Frontal cortex (tissue), 3 donors: ENCODE measurements at regions not wholly inside any gene's neighbourhood (a gene's known extent, or its start where the extent isn't known, plus 50 kb on each side); places are given as distances from the start of the nearest gene placed in this dataset.
A peak's percentile ranks its signal among the peaks of the same experiment; 100 is the strongest.
"Not testable (repeated sequence)": the region's sequence is repeated elsewhere in the genome, so short reads cannot be mapped to it uniquely, and the experiment has no call there.

Experiments
- DNase-seq, 2 donors: peaks; one replicate each; pipeline ENCODE4 v3.0.0; 2012; ENCODE audit warnings: low spot score in 2 of 2
- FAIRE-seq: peaks from 2 replicates; lab custom pipeline; 2012; peaks lifted over from hg19 to GRCh38; lab: Jason Lieb, UNC
- donor health status: control.
- donor health status: control.
- donor health status: control.

DNA sequence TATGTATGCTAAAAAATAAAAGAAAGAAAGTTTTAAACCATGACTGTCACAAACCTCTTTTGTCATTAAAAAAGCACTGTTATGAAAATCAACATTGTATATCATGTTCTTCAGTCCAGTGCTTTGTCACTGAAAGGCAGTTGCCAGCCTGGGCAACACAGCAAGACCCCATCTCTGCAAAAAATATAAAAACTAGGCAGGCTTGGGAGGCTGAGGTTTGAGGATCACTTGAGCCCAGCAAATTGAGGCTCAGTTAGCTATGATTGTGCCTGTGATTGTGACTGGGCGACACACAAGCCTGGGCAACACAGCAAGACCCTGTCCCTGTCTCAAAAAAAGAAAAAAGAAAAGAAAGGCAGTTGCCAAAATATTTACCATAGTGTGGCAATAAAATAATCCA is 102.7 kb upstream of the NAP1L1 start:
- DNase-seq = no peak
- no peak for FAIRE-seq

DNA sequence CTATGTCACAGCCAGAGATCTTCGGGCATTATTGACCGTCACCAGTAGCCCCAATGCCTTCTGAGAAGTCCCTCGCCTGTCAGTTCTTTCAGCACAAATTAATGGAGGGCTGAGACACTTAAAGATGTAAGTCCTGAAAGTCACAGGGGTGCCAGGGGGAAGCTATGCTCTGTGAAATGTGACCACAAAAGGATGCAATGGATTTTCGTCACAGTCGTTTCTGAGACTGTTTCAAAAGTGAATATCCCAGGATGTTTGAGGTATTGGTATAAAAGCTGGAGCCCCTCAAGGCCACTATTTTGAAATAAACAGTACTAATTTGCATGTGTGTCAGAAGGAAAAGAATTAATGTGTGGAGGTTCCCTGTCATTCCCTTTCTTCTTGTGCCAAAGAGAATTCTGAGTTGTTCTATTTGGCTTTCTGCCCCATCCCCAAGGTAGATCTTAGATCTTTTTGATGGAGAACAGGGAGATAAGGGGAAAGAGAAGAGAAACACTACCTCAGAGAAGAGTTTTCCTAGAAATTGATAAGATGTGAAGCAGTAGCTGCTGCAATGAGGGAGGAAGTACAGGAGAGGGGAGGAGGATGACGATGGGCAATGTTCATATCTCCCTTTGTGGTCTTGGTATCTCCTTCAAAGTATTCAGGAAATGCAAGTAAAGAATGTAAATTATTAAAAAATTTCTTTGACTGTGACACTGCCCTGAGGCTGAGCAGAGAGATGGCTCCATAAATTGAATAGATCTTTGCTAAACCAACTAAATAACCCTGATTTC is 101.8 kb upstream of the NAP1L1 start:
- no peak for FAIRE-seq
- no peak for DNase-seq

DNA sequence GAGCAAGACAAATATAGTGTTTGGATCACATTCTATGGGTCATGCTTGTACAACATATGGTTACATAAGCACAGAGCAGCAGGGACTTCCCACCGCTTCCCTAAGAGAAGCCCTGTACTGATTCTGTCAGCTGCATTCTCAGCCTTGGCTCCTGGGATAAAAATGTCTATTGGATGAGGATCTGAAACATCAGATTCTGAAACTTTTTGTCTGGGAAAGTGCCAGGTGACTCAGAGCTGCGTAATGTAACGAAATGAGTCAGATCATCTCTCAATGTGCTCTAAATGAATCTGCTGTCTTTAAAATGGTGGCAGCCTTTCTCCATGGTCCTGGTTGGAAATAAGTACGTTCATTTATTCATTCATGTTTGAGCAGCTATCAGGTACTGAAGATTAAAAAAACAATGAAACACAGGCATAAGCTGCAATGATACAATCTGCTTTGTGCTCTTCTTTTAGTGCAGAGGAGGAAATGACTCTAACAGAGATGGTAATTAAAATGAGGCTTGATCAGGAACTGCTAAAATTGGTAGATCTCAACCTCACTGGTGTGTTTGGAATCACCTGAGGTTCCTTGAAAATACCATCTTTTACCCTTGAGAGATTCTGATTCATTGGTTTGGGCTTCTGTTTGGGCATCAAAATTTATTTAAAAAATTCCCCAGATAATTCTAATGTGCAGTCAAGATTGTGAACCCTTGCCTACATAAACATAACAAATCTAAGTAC is 99.1 kb upstream of the NAP1L1 start:
- no peak for FAIRE-seq
- DNase-seq = peak in 1 of 2 donors; percentile 15

DNA sequence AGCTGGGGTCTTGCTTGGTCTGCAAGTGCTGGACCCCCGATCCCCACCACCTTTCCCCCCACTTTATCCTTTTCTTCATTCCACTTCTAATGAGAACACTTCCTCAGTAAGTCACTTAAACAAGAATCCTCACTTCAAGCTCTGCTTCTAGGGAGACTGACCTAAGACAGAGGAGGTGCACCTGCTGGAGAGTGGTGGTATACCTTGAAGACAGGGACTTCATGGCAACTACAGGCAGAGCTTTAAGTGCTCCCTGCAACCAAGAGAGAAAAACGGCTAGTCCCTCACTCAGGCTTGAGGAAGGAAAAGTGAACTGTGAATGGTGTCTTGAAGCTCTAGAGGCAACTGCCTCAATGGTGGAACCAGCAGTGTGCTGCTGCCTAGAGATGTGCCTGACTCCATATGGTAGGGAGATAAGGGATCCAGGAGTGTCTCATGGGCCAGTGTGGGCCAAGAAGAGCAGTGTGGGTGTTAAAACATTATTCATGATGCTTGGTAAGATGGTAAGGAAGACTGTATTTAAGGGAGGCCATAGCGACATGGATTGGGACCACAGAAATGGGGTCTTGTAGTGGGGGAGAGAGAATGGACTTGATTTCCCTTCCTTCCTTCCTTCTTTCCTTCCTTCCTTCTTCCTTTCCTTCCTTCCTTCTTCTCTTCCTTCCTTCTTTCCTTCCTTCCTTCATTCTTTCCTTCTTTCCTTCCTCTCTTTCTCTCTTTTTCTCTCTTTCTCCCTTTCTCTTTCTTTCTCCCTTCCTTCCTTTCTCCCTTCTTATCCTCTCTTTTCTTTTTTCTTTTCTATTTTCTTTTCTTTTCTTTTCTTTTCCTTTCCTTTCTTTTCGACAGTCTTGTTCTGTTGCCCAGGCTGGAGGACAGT is 96.2 kb upstream of the NAP1L1 start:
- DNase-seq = no peak
- FAIRE-seq = no peak

DNA sequence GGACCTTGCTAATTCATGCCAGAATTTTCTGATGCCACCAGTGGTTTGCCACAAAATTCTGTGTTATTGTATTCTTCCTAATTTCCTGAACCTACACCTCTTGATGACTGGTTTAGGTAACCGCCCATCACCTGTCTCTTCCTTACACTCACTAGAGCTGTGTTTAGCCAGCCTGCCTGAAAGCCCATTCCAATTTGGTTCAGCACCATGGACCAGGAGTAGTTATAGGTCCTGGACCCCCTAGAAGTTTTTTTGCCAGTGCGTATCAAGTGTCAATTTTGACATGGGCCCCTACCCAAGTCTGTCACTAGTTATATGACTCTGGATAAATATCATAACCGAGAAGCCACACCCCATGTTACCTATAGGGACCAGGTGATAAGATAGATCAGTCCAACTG is 94.0 kb upstream of the NAP1L1 start:
- FAIRE-seq (no peak), DNase-seq (no peak)

DNA sequence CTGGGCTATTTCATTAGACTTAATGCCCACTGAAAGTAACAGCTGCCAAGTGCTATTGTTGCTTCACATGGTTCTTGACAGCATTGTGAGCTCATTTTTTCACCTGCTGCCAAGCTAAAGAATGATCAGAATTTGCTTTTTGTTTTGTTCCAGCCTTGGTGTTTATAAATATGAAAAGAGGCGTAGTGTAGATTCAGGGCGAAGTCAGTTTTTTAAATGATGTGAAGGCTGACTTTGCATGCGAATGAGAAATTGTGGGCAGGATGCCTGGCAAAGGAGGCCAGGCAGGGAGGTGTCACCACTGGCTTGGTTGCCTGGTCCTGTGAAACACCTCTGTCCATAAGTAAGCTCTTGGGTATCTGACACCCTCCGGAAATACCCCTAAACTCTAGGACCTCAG is 93.3 kb upstream of the NAP1L1 start:
- DNase-seq = no peak
- FAIRE-seq = no peak

DNA sequence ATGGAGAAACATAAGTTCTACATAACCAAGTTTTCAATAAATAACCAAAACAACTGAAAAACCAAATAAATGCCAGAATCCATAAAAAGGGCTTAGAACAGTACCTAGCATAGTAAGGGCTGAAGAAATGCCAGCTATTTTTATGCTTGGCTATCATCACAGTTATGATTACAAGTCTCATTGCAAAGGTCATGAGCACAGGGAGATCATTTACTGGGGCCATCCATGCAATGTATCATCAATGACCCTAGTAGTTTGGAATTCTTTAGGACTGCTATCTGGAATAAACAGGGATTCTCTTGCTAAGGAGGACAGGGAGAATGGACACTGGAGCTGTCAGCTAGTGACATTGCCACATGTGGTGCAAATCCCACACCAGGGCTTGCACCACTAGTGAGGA is 92.5 kb upstream of the NAP1L1 start:
- FAIRE-seq (no peak), DNase-seq (no peak)

DNA sequence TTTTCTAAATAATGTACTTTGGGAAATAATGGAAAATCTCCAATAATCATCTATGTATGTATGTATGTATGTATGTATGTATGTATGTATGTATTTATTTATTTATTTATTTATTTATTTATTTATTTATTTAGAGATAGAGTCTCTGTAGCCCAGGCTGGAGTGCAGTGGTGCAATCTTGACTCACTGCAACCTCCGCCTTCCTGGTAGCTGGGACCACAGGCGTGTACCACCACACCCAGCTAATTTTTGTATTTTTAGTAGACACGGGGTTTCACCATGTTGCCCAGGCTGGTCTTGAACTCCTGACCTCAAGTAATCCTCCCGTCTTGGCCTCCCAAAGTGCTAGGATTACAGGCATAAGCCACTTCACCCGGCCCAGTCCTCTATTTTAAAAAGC is 91.5 kb upstream of the NAP1L1 start:
- not testable (repeated sequence) for DNase-seq, FAIRE-seq

DNA sequence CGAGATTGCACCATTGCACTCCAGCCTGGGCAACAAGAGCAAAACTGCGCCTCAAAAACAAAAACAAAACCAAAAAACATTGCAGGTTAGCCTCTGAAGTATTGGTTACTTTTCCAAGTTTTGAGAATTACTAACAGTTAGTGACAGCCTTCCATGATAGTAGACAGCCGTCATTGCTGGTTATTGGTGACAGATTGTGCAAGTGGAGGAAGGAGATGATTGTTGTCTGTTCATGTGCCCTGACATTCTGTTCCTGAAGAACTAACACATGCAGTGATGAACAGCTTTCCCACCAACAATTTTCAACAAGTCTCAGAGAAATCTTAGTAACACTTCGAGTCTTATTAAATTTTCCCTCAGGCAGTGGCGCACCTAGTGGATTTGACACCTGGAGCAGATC is 89.3 kb upstream of the NAP1L1 start:
- DNase-seq = no peak

DNA sequence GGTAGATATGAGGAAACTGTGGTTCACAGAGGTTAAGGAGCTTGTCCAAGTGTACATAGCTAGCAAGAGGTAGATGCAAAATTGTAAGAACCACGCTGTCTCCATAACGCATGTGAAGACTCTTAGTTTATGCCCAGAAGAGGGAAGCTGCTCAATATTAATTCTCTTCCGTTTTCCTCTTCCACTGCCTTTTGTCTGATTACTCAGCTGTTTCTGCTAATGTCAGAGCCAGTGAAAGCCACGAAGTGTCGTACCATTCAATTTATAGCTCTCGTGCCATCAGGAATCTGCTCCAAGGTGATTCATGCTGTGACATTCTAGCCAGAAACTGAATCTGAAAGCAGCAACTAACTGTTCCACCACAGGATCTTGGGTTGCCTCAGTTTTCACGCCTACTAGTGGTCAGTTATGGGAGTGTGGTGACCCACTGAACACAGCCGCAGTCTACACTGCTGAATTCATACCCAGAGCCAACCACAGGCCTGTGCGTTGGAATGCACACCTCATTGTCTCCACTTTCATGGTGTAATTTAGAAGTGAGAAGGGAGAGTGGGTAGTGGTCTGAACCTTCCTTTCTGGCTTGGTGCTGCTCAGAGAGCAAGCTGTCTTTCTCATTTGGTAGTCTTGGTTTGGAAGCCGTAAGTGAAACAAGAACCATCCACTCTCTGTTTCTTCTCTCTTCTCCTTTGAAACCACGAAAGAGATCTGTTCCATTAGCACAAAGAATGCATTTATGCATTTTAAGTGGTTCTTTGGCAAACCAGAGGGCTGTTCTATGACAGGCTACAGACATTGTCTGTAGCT is 74.2 kb upstream of the NAP1L1 start:
- no peak for DNase-seq
- FAIRE-seq = no peak

More for the DNA sequence above, 89.3 kb upstream of the NAP1L1 start:
- FAIRE-seq = no peak

DNA sequence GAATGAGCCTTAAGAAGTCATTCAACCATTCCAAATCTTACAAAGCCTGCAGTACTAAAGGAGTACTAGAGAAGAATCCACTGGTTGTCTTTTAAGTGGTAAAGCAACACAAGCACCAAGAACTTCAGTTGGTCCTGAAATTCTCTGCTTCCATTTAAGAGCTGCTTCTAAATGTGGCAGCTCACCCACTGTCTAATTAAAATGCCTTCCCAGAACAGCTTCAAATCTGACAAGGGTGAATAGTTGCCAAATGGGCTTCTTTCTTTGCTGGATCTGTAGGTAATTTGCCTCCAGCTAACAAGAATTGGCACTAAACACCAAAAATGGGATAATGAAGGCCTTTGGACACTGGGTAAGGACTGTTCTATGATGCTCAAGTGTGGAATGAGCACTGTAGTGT is 72.2 kb upstream of the NAP1L1 start:
- no peak for FAIRE-seq
- no peak for DNase-seq

DNA sequence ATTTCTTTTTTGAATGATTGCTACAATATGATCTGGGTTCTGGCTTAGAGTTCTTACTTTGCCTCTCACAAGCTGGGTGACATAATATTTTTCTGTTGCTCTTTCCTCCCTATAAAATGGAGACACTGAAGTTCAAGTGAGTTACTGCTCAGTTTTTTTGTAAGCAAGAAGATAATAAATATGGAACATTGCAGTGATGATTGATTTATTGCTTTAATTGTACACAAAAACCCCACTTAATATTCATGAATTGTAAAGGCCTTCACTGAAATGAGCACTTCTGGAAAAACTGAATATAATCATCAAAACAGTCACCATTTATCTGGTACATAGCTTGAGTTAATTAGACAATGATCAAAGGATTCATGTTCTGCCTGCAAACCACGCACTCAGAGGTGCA is 71.8 kb upstream of the NAP1L1 start:
- DNase-seq (no peak), FAIRE-seq (no peak)

DNA sequence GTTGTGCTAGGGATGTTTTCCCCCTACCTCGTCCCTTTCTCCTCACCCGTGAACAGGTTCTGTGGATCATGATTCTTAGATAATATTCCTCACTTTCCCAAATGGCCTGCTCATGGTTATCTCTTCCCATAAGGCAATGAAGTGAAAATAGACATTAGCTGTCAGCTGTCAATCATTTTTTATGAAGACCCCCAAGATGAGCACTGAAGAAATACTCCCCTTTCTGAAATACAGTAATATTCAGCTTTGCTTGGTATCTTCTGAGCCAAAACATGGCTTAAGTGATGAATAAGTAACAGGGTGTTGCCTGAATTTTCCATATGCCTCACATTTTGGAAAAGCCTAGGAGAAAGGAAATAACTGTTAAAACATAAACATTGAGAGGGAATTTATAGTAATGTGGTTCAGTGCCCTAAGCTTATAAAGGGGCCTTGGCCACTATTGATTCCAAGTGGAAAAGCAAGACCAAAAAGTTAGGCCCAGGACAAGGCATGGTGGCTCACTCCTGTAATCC is 70.7 kb upstream of the NAP1L1 start:
- DNase-seq = no peak
- no peak for FAIRE-seq

DNA sequence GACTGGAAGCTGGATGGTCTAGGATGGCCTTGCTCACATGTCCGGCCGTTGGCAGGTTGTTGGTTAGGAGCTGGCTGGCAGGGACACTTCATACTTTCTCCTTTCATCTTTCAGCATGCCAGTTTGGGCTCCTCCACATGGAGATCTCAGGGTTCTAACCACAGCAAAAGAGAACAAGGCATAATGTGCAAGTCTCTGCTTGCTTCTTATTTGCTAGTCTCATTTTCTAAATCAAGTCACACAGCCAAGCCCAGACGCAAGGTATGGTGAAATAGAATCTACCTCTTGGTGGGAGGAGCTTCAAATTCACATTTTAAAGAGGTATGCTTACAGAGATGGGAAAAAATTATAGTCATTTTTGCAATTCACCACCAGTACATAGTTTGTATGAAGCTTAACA is 69.1 kb upstream of the NAP1L1 start:
- no peak for DNase-seq
- FAIRE-seq = no peak

DNA sequence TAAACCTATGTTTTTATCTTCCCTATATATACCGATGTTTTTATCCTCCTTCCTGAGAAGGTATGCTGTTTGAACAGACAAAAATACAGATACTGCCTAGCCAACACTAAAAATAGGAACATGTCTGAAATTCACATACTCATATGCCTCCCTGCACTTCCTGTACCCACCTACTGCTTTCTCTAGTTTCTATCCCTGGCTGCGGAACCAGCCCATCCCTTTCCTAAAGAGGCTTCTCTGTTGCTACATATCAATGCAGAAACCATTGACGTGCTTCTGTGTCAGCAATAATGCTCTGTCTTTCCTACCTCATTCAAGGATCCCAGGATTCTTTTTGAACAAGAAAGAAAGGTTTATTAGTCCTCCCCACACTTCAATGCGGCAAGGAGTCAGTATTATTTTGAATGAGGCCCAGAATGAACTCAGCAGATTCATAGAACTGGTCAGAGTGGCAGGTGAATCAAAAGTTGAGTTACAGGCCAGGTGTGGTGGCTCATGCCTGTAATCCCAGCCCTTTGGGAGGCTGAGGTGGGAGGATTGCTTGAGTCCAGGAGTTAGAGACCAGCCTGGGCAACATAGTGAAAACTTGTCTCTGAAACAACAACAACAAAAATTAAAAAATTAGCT is 67.8 kb upstream of the NAP1L1 start:
- DNase-seq (peak in 1 of 2 donors; percentile 25), FAIRE-seq (no peak)

DNA sequence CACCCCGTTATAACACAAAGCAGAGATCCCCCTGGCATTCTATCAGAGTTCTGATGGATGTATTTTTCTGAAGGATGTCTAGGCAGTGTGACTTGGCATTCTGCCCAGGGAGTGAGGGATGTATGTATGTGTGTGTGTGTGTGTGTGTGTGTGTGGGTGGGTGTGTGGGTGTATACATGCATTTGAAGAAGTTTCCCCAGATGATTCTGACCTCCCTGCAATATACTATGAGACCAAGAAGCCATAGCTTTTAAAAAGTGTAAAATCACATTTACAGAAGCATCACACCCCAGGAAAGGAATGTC is 59.7 kb upstream of the NAP1L1 start:
- no peak for DNase-seq
- FAIRE-seq = no peak

DNA sequence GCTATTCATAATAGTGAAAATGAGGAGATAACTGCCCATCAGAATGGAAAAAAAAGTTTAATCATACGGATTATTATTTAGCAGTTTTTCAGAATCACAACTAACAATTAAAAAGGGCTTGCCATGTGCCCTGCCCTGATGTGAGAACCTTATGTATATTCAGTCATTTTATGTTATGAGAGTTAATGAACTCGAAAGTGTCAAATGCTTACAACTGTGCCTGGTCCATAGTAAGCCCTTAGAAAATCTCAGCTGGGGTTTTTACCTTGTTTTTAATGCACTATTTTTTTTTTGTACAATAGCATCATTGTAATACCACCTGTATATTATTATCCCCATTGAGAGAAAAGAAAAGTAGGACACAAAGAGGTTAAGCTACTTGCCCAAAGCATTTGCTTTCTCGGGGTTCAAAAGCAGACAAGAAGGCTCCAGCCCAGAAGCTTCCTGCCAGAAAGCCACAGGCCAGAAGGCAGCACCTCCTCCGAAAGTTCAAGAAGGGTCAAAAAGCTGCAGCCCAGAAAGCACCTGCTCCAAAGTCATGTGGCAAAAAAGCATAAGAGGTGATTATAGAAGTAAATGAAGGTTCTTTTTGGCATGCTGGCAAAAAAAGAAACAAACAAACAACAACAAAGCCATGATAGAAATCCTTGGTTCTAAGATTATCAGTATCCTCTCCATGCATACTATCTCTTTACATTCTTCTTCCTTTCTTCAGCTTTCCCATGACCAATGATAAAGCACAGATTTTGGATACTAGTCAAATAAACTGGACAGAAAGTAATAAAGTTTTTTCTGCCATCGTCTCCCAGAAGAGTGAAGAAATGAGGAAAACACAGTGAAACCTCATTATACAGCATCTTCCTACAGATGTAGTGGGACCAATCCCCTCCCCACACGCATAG is 59.1 kb upstream of the NAP1L1 start:
- no peak for DNase-seq
- FAIRE-seq = no peak

DNA sequence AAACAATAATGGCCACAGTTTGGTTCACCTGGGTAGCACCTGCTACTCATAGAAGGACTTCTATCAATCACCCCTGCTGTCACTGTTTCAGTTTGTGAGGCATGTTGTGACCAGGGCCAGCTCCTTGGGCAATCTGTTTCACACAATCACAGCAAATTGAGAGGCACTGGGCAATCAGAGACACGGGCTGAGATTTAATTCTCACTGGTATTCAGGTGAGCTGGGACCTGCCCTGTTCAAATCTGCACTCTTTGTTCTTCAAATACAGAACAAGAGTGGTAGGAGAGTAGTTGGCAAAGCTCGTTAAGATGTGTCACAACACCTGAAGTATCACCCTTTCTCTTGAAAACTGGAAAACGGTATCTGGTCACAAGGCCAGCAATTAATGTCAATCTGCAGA is 57.8 kb upstream of the NAP1L1 start:
- FAIRE-seq (no peak), DNase-seq (no peak)
